H1 (cell line): ENCODE measurements at regions not wholly inside any gene's neighbourhood (a gene's known extent, or its start where the extent isn't known, plus 50 kb on each side); places are given as distances from the start of the nearest gene placed in this dataset.

Experiments used
- CTCF ChIA-PET: fragments of 300-600 bp; sonication (Branson Sonifier 250); formaldehyde crosslinking; loops from one replicate; lab custom pipeline; 2021; ENCODE audit not compliant: partially characterized antibody; lab: Charles Lee
- POLR2A ChIA-PET: fragments of 300-600 bp; sonication (Branson Sonifier 250); formaldehyde crosslinking; loops from one replicate; lab custom pipeline; 2021; ENCODE audit warnings: inconsistent platforms; ENCODE audit not compliant: partially characterized antibody; lab: Charles Lee
- DNase-seq, 2 experiments: peaks; one replicate each; pipeline versions ENCODE4 v3.0.0 to v3.0.0-alpha.2; 2010 to 2022; ENCODE audit warnings: low spot score in 2 of 2, low read depth in 1 of 2, mixed read lengths in 1 of 2
- FAIRE-seq: peaks from 2 replicates; lab custom pipeline; 2011; peaks lifted over from hg19 to GRCh38; lab: Jason Lieb, UNC
- H2AFZ ChIP-seq: 2 replicates; pipeline ENCODE4 v1.8.1; 2012; ENCODE audit warnings: low read length, inconsistent platforms
- H2AK5ac ChIP-seq: 2 replicates; pipeline ENCODE4 v1.6.1; 2013; ENCODE audit warnings: low read depth, low read length
- H2BK120ac ChIP-seq: replicated peaks from 2 replicates; pipeline ENCODE3; 2013; ENCODE audit warnings: low read depth, low read length, inconsistent platforms
- H2BK12ac ChIP-seq: 2 replicates; pipeline ENCODE4 v1.6.1; 2013; ENCODE audit warnings: low read depth, low read length
- H2BK15ac ChIP-seq: 2 replicates; pipeline ENCODE4 v1.6.1; 2013; ENCODE audit warnings: low read length
- H2BK20ac ChIP-seq: 2 replicates; pipeline ENCODE4 v1.6.1; 2013; ENCODE audit warnings: low read length
- H2BK5ac ChIP-seq: 2 replicates; pipeline ENCODE4 v1.6.1; 2013; ENCODE audit warnings: low read depth, low read length
- H3K14ac ChIP-seq: 2 replicates; pipeline ENCODE4 v1.6.1; 2013; ENCODE audit warnings: inconsistent platforms; ENCODE audit not compliant: insufficient read length
- H3K18ac ChIP-seq: 2 replicates; pipeline ENCODE4 v1.6.1; 2013; ENCODE audit warnings: low read length; ENCODE audit errors: extremely low read depth
- H3K23ac ChIP-seq: 2 replicates; pipeline ENCODE4 v1.6.1; 2013; ENCODE audit warnings: inconsistent platforms; ENCODE audit not compliant: insufficient read length
- H3K23me2 ChIP-seq: 2 replicates; pipeline ENCODE4 v1.6.1; 2013; ENCODE audit warnings: low read depth, low read length
- H3K27ac ChIP-seq: 2 replicates; pipeline ENCODE4 v1.6.1; 2011; ENCODE audit warnings: low read depth, low read length, inconsistent platforms
- H3K27me3 ChIP-seq, 4 experiments: replicated peaks in 1 of 4; 1 replicate in 1 of 4; 2 replicates in 3 of 4; pipeline versions ENCODE4 v1.6.1 to v1.8.1; 2011 to 2013; ENCODE audit warnings: low read length in 3 of 4, mild to moderate bottlenecking in 3 of 4, inconsistent platforms in 2 of 4, mixed read lengths in 2 of 4, moderate library complexity in 1 of 4; ENCODE audit not compliant: control insufficient read depth in 3 of 4, insufficient read depth in 3 of 4; ENCODE audit errors: extremely low read depth in 1 of 4
- H3K36me3 ChIP-seq, 4 experiments: 2 replicates each; pipeline versions ENCODE4 v1.6.1 to v1.8.1; 2011 to 2013; ENCODE audit warnings: mild to moderate bottlenecking in 4 of 4, low read length in 3 of 4, moderate library complexity in 2 of 4, control low read depth in 1 of 4, inconsistent platforms in 1 of 4; ENCODE audit not compliant: insufficient read depth in 4 of 4, control insufficient read depth in 2 of 4
- H3K4ac ChIP-seq: replicated peaks from 2 replicates; pipeline ENCODE3; 2013; ENCODE audit warnings: low read length, low read depth, mixed read lengths, inconsistent platforms; ENCODE audit not compliant: insufficient read length
- H3K4me1 ChIP-seq, 4 experiments: replicated peaks in 1 of 4; 1 replicate in 1 of 4; 2 replicates in 3 of 4; pipeline versions ENCODE4 v1.6.1 to v1.8.1; 2011 to 2013; ENCODE audit warnings: low read length in 3 of 4, inconsistent platforms in 2 of 4, mixed read lengths in 1 of 4; ENCODE audit not compliant: insufficient read depth in 4 of 4, control insufficient read depth in 3 of 4
- H3K4me2 ChIP-seq, 2 experiments: 2 replicates each; pipeline versions ENCODE4 v1.6.1 to v1.8.1; 2011 to 2013; ENCODE audit warnings: low read depth in 2 of 2, low read length in 2 of 2, control low read depth in 1 of 2, inconsistent platforms in 1 of 2, mild to moderate bottlenecking in 1 of 2; ENCODE audit not compliant: insufficient read depth in 1 of 2
- H3K4me3 ChIP-seq, 4 experiments: fragments of 200-600, 300-600 bp in 1 of 4; sonication (generic), shearing (Covaris generic), sonication (Bioruptor Twin) in 1 of 4; 2 replicates each; pipeline versions ENCODE4 v1.5.1 to v1.8.1; 2011 to 2016; ENCODE audit warnings: low read length in 4 of 4, low read depth in 3 of 4, control low read depth in 2 of 4, inconsistent platforms in 2 of 4, mild to moderate bottlenecking in 2 of 4, mixed read lengths in 1 of 4, moderate library complexity in 1 of 4; ENCODE audit not compliant: insufficient read depth in 2 of 4; ENCODE audit errors: extremely low read depth in 1 of 4
- H3K56ac ChIP-seq: replicated peaks from 2 replicates; pipeline ENCODE3; 2013; ENCODE audit warnings: low read depth, mild to moderate bottlenecking, mixed read lengths, low read length, inconsistent platforms; ENCODE audit not compliant: insufficient read length
- H3K79me1 ChIP-seq: 2 replicates; pipeline ENCODE4 v1.6.1; 2013; ENCODE audit warnings: low read depth, low read length, control low read depth
- H3K79me2 ChIP-seq, 2 experiments: 2 replicates each; pipeline versions ENCODE4 v1.6.1 to v1.8.1; 2012 to 2013; ENCODE audit warnings: low read length in 2 of 2, mild to moderate bottlenecking in 2 of 2, inconsistent platforms in 1 of 2; ENCODE audit not compliant: insufficient read depth in 2 of 2, control insufficient read depth in 1 of 2
- H3K9ac ChIP-seq, 4 experiments: replicated peaks in 1 of 4; 1 replicate in 1 of 4; 2 replicates in 3 of 4; pipeline versions ENCODE4 v1.6.1 to v1.8.1; 2011 to 2013; ENCODE audit warnings: low read depth in 3 of 4, low read length in 3 of 4, control low read depth in 2 of 4, mild to moderate bottlenecking in 2 of 4, moderate library complexity in 2 of 4, inconsistent platforms in 1 of 4; ENCODE audit errors: extremely low read depth in 1 of 4
- H3K9me3 ChIP-seq, 2 experiments: 2 replicates each; pipeline versions ENCODE4 v1.6.1 to v1.8.1; 2012 to 2013; ENCODE audit warnings: mild to moderate bottlenecking in 2 of 2, moderate library complexity in 2 of 2, control low read depth in 1 of 2, inconsistent platforms in 1 of 2, low read depth in 1 of 2, low read length in 1 of 2, mixed read lengths in 1 of 2; ENCODE audit not compliant: insufficient read depth in 2 of 2
- H4K20me1 ChIP-seq, 2 experiments: replicated peaks in 1 of 2; 2 replicates each; pipeline versions ENCODE3 to v1.8.1; 2011 to 2013; ENCODE audit warnings: inconsistent platforms in 2 of 2, low read length in 2 of 2, mild to moderate bottlenecking in 1 of 2; ENCODE audit not compliant: insufficient read depth in 2 of 2, control insufficient read depth in 1 of 2
- H4K5ac ChIP-seq: 2 replicates; pipeline ENCODE4 v1.6.1; 2013; ENCODE audit warnings: low read length, low read depth, mixed read lengths, inconsistent platforms; ENCODE audit not compliant: insufficient read length
- H4K8ac ChIP-seq: 2 replicates; pipeline ENCODE4 v1.8.0; 2013; ENCODE audit warnings: mild to moderate bottlenecking, moderate library complexity, low read length, inconsistent platforms; ENCODE audit not compliant: insufficient read depth; ENCODE audit errors: extremely low read depth
- H4K91ac ChIP-seq: replicated peaks from 2 replicates; pipeline ENCODE3; 2013; ENCODE audit warnings: low read length, mixed read lengths, inconsistent platforms; ENCODE audit not compliant: insufficient read length
- CBX8 ChIP-seq: fragments of 300-800, 300-1000 bp; sonication (generic); IDR thresholded peaks from 2 replicates; pipeline ENCODE4 v1.7.1; 2016; ENCODE audit warnings: low read depth, low read length, borderline replicate concordance
- EZH2 ChIP-seq: fragments of 200-600 bp; sonication (generic); IDR thresholded peaks from 2 replicates; pipeline ENCODE4 v1.7.1; 2012; ENCODE audit warnings: low read depth, mild to moderate bottlenecking, moderate library complexity, low read length, inconsistent platforms; ENCODE audit not compliant: severe bottlenecking
- HDAC2 ChIP-seq, 2 experiments: fragments of 300-600 bp in 1 of 2; sonication (generic) in 1 of 2; IDR thresholded peaks; 2 replicates each; pipeline ENCODE4 v1.6.1; 2011 to 2012; ENCODE audit warnings: low read depth in 2 of 2, low read length in 2 of 2, mild to moderate bottlenecking in 2 of 2, moderate library complexity in 2 of 2, borderline replicate concordance in 1 of 2, inconsistent platforms in 1 of 2
- HDAC6 ChIP-seq: IDR thresholded peaks from one replicate; pipeline ENCODE4 v1.7.1; 2012; ENCODE audit warnings: low read depth, mild to moderate bottlenecking, inconsistent platforms, low read length, moderate library complexity
- JUND ChIP-seq: IDR thresholded peaks from 2 replicates; pipeline ENCODE4 v1.6.1; 2011; ENCODE audit warnings: mild to moderate bottlenecking, improper control_type of control experiment, low read length
- KDM5A ChIP-seq: fragments of 200-600 bp; IDR thresholded peaks from 2 replicates; pipeline ENCODE4 v1.7.1; 2012; ENCODE audit warnings: mild to moderate bottlenecking, low read length, inconsistent platforms, mixed read lengths
- NRF1 ChIP-seq: IDR thresholded peaks from 2 replicates; pipeline ENCODE4 v1.6.1; 2011; ENCODE audit warnings: mild to moderate bottlenecking, low read depth, low read length, improper control_type of control experiment
- POLR2A ChIP-seq, 2 experiments: IDR thresholded peaks; 1 replicate in 1 of 2; 2 replicates in 1 of 2; pipeline ENCODE4 v1.6.1; 2011; ENCODE audit warnings: low read depth in 2 of 2, low read length in 2 of 2, mild to moderate bottlenecking in 2 of 2; ENCODE audit errors: control extremely low read depth in 1 of 2
- RNF2 ChIP-seq: fragments of 200-900, 300-1000 bp; sonication (generic); IDR thresholded peaks from 2 replicates; pipeline ENCODE4 v1.7.1; 2016; ENCODE audit warnings: borderline replicate concordance, low read depth, mild to moderate bottlenecking, antibody characterized with exemption, low read length; ENCODE audit not compliant: poor library complexity, severe bottlenecking; ENCODE audit errors: missing control alignments
- SAP30 ChIP-seq: fragments of 300-600 bp; sonication (generic); IDR thresholded peaks from 2 replicates; pipeline ENCODE4 v1.7.1; 2012; ENCODE audit warnings: low read length, moderate library complexity, mild to moderate bottlenecking, inconsistent platforms; ENCODE audit not compliant: insufficient read depth, insufficient replicate concordance
- TAF1 ChIP-seq: IDR thresholded peaks from 2 replicates; pipeline ENCODE4 v1.6.1; 2011; ENCODE audit warnings: mild to moderate bottlenecking, low read depth, low read length
- YY1 ChIP-seq: IDR thresholded peaks from 2 replicates; pipeline ENCODE4 v1.6.1; 2011; ENCODE audit warnings: low read depth, mild to moderate bottlenecking, low read length
- WGBS, 2 experiments: shearing (Covaris generic) in 1 of 2; methylation state at CpG; one replicate each; pipeline versions ENCODE4 v1.1.6 to v1.1.7; 2013 to 2015; ENCODE audit warnings: low lambda C conversion rate in 2 of 2, mixed read lengths in 2 of 2, inconsistent platforms in 1 of 2, low coverage in 1 of 2, missing lambda C conversion rate in 1 of 2; ENCODE audit not compliant: insufficient replicate concordance in 2 of 2, insufficient coverage in 1 of 2, insufficient read length in 1 of 2; ENCODE audit errors: extremely low coverage in 1 of 2, missing lambda C conversion rate in 1 of 2; 5-methylcytosine and 5-hydroxymethylcytosine counted together
- TF ChIP-seq, protein P1 (sequence below): IDR thresholded peaks from 2 replicates; pipeline ENCODE4 v1.6.1; 2012; ENCODE audit warnings: inconsistent platforms

DNA sequence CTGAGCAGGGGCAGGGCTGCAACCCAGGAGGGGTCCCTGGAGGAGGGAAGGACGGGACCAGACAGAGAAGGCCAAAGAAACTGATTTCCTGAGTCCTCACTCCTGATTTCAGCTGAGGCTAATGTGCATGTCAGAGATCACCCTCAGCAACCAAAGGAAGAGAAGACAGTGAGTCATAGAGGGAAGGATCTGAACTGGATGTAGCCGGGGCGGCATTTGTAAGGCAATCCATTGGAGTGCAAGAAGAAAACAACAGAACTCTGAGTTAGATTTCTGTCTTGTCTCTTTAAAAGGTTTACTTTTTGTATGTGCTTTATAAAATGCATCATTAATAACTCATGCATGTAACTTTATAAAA lies 105.3 kb upstream of the AGBL1 start:
- Histone ChIP-seq H3K9ac (no peak overlapping the region), H3K79me1 (no peaks in the 10 kb centered on the region), H2BK20ac (no peak overlapping the region), H4K8ac (no peak overlapping the region), H3K23me2 (no peaks in the 10 kb centered on the region), H2AFZ (no peak overlapping the region), H4K5ac (no peak overlapping the region), H3K4ac (no peak overlapping the region), H2BK5ac (no peak overlapping the region), H3K14ac (no peak overlapping the region), H3K27me3 (no peaks in the 10 kb centered on the region), H3K27ac (no peak overlapping the region), H2BK120ac (no peak overlapping the region), H3K36me3 (no peaks in the 10 kb centered on the region), H3K18ac (no peak overlapping the region), H4K20me1 (no peaks in the 10 kb centered on the region), H4K91ac (no peak overlapping the region), H3K56ac (no peak overlapping the region), H3K9me3 (peaks cover 0 to 3% of the 10 kb centered on the region in 2 experiments; a peak in 1 of 4 replicates), H3K4me3 (no peak overlapping the region), H3K79me2 (no peaks in the 10 kb centered on the region), H2BK12ac (no peak overlapping the region), H3K23ac (no peak overlapping the region), H3K4me2 (no peak overlapping the region), H2AK5ac (no peak overlapping the region), H2BK15ac (no peak overlapping the region), H3K4me1 (peaks cover 0 to 8% (median 0%) of the 10 kb centered on the region in 4 experiments; a peak in 2 of 7 replicates)
- ChIA-PET POLR2A (interaction anchor here (1.0 kb wide), 1 partner anchor 35 kb away, joined by 3 read pairs; no protein-coding TSS in a partner anchor), CTCF (no interaction called here)
- WGBS, 2 experiments = 33% methylated on average over 3 of the region's 3 CpGs; no CpG with 5 or more reads in 1 of the 2 experiments
- no peak for DNase-seq
- no peak for FAIRE-seq
- TF ChIP-seq JUND = no peak
- TF ChIP-seq RNF2 = no peak
- no peak for TF ChIP-seq POLR2A (IDR thresholded peaks at IDR 0.05; ENCODE audit: control extremely low read depth in 1 of 2, low read depth in 2 of 2, low read length in 2 of 2)
- TF ChIP-seq CBX8 = no peak
- no peak for TF ChIP-seq KDM5A
- no peak for TF ChIP-seq NRF1
- TF ChIP-seq EZH2 = no peak
- no peak for TF ChIP-seq SAP30
- no peak for TF ChIP-seq TAF1
- TF ChIP-seq, protein P1, sequence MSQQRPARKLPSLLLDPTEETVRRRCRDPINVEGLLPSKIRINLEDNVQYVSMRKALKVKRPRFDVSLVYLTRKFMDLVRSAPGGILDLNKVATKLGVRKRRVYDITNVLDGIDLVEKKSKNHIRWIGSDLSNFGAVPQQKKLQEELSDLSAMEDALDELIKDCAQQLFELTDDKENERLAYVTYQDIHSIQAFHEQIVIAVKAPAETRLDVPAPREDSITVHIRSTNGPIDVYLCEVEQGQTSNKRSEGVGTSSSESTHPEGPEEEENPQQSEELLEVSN = no peak
- no peak for TF ChIP-seq YY1
- TF ChIP-seq HDAC6 = no peak
- no peak for TF ChIP-seq HDAC2 (IDR thresholded peaks at IDR 0.05; ENCODE audit: borderline replicate concordance in 1 of 2, low read depth in 2 of 2, low read length in 2 of 2)
